Hematopoietic multipotent progenitor cell treated with erythropoietin and hydrocortisone succinate and interleukin-3 and kit ligand, for 4 days (in vitro differentiated cells): ENCODE measurements at regions not wholly inside any gene's neighbourhood (a gene's known extent, or its start where the extent isn't known, plus 50 kb on each side); places are given as distances from the start of the nearest gene placed in this dataset.

ENCODE experiments used
- DNase-seq: peaks from one replicate; pipeline ENCODE4 v3.0.0-alpha.2; 2015

GRCh38 chr14:53896726-53897125 lies 59.9 kb downstream of the BMP4 start:
- DNase-seq = no peak

GRCh38 chr14:53894456-53894855 lies 62.2 kb downstream of the BMP4 start:
- DNase-seq = no peak

GRCh38 chr14:53893374-53893773 lies 63.3 kb downstream of the BMP4 start:
- no peak for DNase-seq

GRCh38 chr14:53890611-53891101 lies 66.0 kb downstream of the BMP4 start:
- DNase-seq = no peak

- DNase-seq = no peak
These were observed 67.9 kb downstream of the BMP4 start for GRCh38 chr14:53888535-53889386.

- no peak for DNase-seq
These were observed 71.4 kb downstream of the BMP4 start for GRCh38 chr14:53885136-53885640.

GRCh38 chr14:53884601-53885000 lies 72.0 kb downstream of the BMP4 start:
- DNase-seq = no peak

- DNase-seq = no peak
These were observed 72.9 kb downstream of the BMP4 start for GRCh38 chr14:53883739-53884138.

GRCh38 chr14:53882684-53883083 lies 73.9 kb downstream of the BMP4 start:
- no peak for DNase-seq

GRCh38 chr14:53881921-53882320 lies 74.7 kb downstream of the BMP4 start:
- DNase-seq = no peak

GRCh38 chr14:53881161-53881871 lies 75.3 kb downstream of the BMP4 start:
- no peak for DNase-seq

GRCh38 chr14:53880761-53881160 lies 75.9 kb downstream of the BMP4 start:
- DNase-seq = no peak

- DNase-seq = no peak
These were observed 76.9 kb downstream of the BMP4 start for GRCh38 chr14:53879747-53880146.

GRCh38 chr14:53879022-53879686 lies 77.5 kb downstream of the BMP4 start:
- no peak for DNase-seq

- no peak for DNase-seq
These were observed 81.2 kb downstream of the BMP4 start for GRCh38 chr14:53875324-53875897.

- no peak for DNase-seq
These were observed 81.9 kb downstream of the BMP4 start for GRCh38 chr14:53874704-53875103.

GRCh38 chr14:53872681-53873089 lies 83.9 kb downstream of the BMP4 start:
- DNase-seq = no peak

- no peak for DNase-seq
These were observed 84.7 kb downstream of the BMP4 start for GRCh38 chr14:53871951-53872350.

GRCh38 chr14:53871011-53871410 lies 85.6 kb downstream of the BMP4 start:
- no peak for DNase-seq

- DNase-seq = no peak
These were observed 90.9 kb downstream of the BMP4 start for GRCh38 chr14:53865711-53866110.

- DNase-seq = no peak
These were observed 94.8 kb downstream of the BMP4 start for GRCh38 chr14:53861781-53862180.

GRCh38 chr14:53858345-53858684 lies 98.3 kb downstream of the BMP4 start:
- DNase-seq = no peak
